MM.1S (cell line): ENCODE measurements at regions not wholly inside any gene's neighbourhood (a gene's known extent, or its start where the extent isn't known, plus 50 kb on each side); places are given as distances from the start of the nearest gene placed in this dataset.

Experiments used
- CTCF ChIP-seq: fragments of 300-600 bp; sonication (generic); IDR thresholded peaks from 2 replicates; pipeline ENCODE4 v1.5.1; 2016; ENCODE audit warnings: antibody characterized with exemption, low read length, mixed read lengths
- EZH2 ChIP-seq: fragments of 300-600 bp; sonication (generic); optimal IDR thresholded peaks from 2 replicates; pipeline ENCODE3; 2017; ENCODE audit warnings: low read depth, mild to moderate bottlenecking, antibody characterized with exemption, low read length, mixed read lengths

DNA sequence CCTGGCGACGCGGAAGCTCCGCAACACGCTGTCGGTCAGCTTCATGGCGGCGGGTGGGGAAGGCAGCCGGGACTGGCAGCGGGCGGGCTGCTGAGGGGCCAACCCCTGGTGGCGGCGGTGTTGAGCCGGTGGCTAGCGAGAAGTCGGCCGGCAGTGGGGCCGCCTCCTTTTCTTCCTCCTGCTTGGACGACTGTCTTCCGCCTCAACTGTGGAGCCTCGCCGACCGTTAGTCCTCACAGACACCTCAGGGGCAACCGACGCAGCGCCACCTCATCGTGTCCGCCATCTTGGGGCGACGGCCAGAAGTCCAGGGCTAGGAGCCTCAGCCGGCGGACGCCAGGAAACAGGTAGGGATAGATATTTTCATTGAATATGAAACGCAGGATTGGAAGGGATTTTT lies 875.1 kb downstream of the NSUN3 start:
- TF ChIP-seq CTCF (no peak), EZH2 (no peak)
